ENCODE measurements at regions not wholly inside any gene's neighbourhood (a gene's known extent, or its start where the extent isn't known, plus 50 kb on each side); places are given as distances from the start of the nearest gene placed in this dataset.

- H3K9me2 ChIP-seq (ENCODE audit: insufficient read depth) = no peaks in the 10 kb centered on the region
- no peaks in the 10 kb centered on the region for H3K4me1 ChIP-seq (replicated peaks; ENCODE audit: insufficient read depth)
- peaks cover 45% of the 10 kb centered on the region for H3K27me3 ChIP-seq (ENCODE audit: insufficient read depth, low read depth)
- H3K79me2 ChIP-seq (ENCODE audit: low read depth) = no peaks in the 10 kb centered on the region
- TF ChIP-seq CTCF (conservative IDR thresholded peaks at IDR 0.05) = no peak
- TF ChIP-seq EZH2 (IDR thresholded peaks at IDR 0.05; ENCODE audit: low read depth) = no peak
- H3K4me2 ChIP-seq = no peak overlapping the region
- no peaks in the 10 kb centered on the region for H3F3A ChIP-seq (ENCODE audit: insufficient read depth, low read depth)
- no peaks in the 10 kb centered on the region for H4K20me1 ChIP-seq (ENCODE audit: insufficient read depth)
- H3K4me3 ChIP-seq = no peak overlapping the region
- no peaks in the 10 kb centered on the region for H3K9me3 ChIP-seq (ENCODE audit: insufficient read depth, low read depth)
- no peak overlapping the region for H2AFZ ChIP-seq
- BruUV-seq (replicated peaks) = no TSS peak
- H3K27ac ChIP-seq = no peak overlapping the region
- POLR2A ChIA-PET (ENCODE audit: unreplicated experiment) = interaction anchor here (0.7 kb wide), 1 partner anchor 80 kb away, joined by 4 read pairs; no protein-coding TSS in a partner anchor
- intact Hi-C loops (cut with micrococcal nuclease; ENCODE audit: unreplicated experiment) = no loop called here
- H3K36me3 ChIP-seq (ENCODE audit: low read depth) = no peaks in the 10 kb centered on the region
- CTCF ChIA-PET = no interaction called here
- DNase-seq = no peak
These were observed 167.4 kb upstream of the RAB6C start for GRCh38 chr2:129812071-129812470.

GRCh38 chr2:129812654-129813053, 166.8 kb upstream of the RAB6C start:
- H3K36me3 ChIP-seq (ENCODE audit: low read depth) = no peaks in the 10 kb centered on the region
- no peak overlapping the region for H3K27ac ChIP-seq
- ChIA-PET CTCF (no interaction called here), POLR2A (ENCODE audit: unreplicated experiment) (no interaction called here)
- H3K4me1 ChIP-seq (replicated peaks; ENCODE audit: insufficient read depth) = no peaks in the 10 kb centered on the region
- H3K9me2 ChIP-seq (ENCODE audit: insufficient read depth) = no peaks in the 10 kb centered on the region
- H3K27me3 ChIP-seq (ENCODE audit: insufficient read depth, low read depth) = peaks cover 42% of the 10 kb centered on the region
- no peak overlapping the region for H3K4me3 ChIP-seq
- intact Hi-C loops (cut with micrococcal nuclease; ENCODE audit: unreplicated experiment) = no loop called here
- H4K20me1 ChIP-seq (ENCODE audit: insufficient read depth) = no peaks in the 10 kb centered on the region
- no peaks in the 10 kb centered on the region for H3K9me3 ChIP-seq (ENCODE audit: insufficient read depth, low read depth)
- H3F3A ChIP-seq (ENCODE audit: insufficient read depth, low read depth) = no peaks in the 10 kb centered on the region
- no peaks in the 10 kb centered on the region for H3K79me2 ChIP-seq (ENCODE audit: low read depth)
- DNase-seq = no peak
- H2AFZ ChIP-seq = no peak overlapping the region
- H3K4me2 ChIP-seq = no peak overlapping the region
- no TSS peak for BruUV-seq (replicated peaks)
- TF ChIP-seq CTCF (conservative IDR thresholded peaks at IDR 0.05) = no peak
- no peak for TF ChIP-seq EZH2 (IDR thresholded peaks at IDR 0.05; ENCODE audit: low read depth)

DNA sequence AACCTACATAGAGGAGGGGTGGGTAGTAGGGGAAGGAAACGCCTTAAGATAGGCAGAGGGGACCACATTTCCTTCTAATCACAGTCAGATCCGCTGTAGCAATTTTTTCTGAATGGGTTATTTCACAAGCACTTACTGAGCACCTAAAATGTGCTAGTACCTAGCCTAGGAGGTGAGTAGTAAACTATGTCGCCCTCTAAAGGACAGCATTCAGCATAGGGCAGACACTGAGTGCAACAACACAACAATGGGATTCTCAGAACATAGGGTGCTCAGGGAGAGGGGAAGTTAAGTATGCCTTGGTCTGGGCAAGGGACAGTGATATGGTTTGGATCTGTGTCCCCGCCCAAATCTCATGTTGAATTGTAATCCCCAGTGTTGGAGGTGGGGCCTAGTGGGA, 166.1 kb upstream of the RAB6C start:
- no peak overlapping the region for H3K4me2 ChIP-seq
- H4K20me1 ChIP-seq (ENCODE audit: insufficient read depth) = no peaks in the 10 kb centered on the region
- H3K4me3 ChIP-seq = no peak overlapping the region
- intact Hi-C loops (cut with micrococcal nuclease; ENCODE audit: unreplicated experiment) = no loop called here
- POLR2A ChIA-PET (ENCODE audit: unreplicated experiment) = no interaction called here
- H3K4me1 ChIP-seq (replicated peaks; ENCODE audit: insufficient read depth) = no peaks in the 10 kb centered on the region
- no peak overlapping the region for H2AFZ ChIP-seq
- no peak for TF ChIP-seq EZH2 (IDR thresholded peaks at IDR 0.05; ENCODE audit: low read depth)
- no peak for TF ChIP-seq CTCF (conservative IDR thresholded peaks at IDR 0.05)
- no peaks in the 10 kb centered on the region for H3K36me3 ChIP-seq (ENCODE audit: low read depth)
- H3K9me3 ChIP-seq (ENCODE audit: insufficient read depth, low read depth) = no peaks in the 10 kb centered on the region
- peaks cover 37% of the 10 kb centered on the region for H3K27me3 ChIP-seq (ENCODE audit: insufficient read depth, low read depth)
- no peak for DNase-seq
- no peaks in the 10 kb centered on the region for H3K79me2 ChIP-seq (ENCODE audit: low read depth)
- H3K27ac ChIP-seq = no peak overlapping the region
- no TSS peak for BruUV-seq (replicated peaks)
- H3K9me2 ChIP-seq (ENCODE audit: insufficient read depth) = no peaks in the 10 kb centered on the region
- no peaks in the 10 kb centered on the region for H3F3A ChIP-seq (ENCODE audit: insufficient read depth, low read depth)
- CTCF ChIA-PET = no interaction called here
